ENCODE measurements at regions not wholly inside any gene's neighbourhood (a gene's known extent, or its start where the extent isn't known, plus 50 kb on each side); places are given as distances from the start of the nearest gene placed in this dataset.

DNA sequence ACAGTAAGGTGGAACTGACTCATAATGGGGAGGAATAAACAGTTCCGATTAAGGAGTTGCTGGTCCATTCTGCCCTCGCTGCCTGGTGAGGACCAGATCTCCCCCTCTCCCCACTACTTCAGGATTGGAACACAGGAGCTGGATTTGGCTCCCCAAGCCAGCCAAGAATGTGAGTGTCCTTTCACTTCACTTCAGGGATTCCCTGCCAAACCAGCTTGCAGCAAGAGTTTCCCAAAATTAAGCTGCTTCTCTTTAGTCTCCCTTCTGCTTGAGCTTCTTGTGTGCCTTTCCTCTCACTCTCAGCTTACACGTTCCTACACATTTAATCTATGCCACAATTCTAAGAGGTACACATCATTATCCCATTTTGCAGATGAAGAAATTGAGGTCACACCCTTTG, 234.1 kb downstream of the BUD13 start:
- TF ChIP-seq EZH2phosphoT487 (IDR thresholded peaks at IDR 0.05; ENCODE audit: insufficient read depth, low read depth), result no peak
- TF ChIP-seq EZH2 (IDR thresholded peaks at IDR 0.05; ENCODE audit: insufficient read depth, poor library complexity, severe bottlenecking), result no peak
- no peaks in the 10 kb centered on the region for H3K9me3 ChIP-seq (ENCODE audit: low read depth)
- in situ Hi-C loops (cut with MboI), result no loop called here
- H3K9ac ChIP-seq, result no peak overlapping the region
- DNase-seq, result no peak
- no peak overlapping the region for H3K27ac ChIP-seq
- H3K27me3 ChIP-seq (replicated peaks; ENCODE audit: insufficient read depth), result peaks cover 9% of the 10 kb centered on the region; the same call in 1 of the 2 replicates
- H3K9me2 ChIP-seq (ENCODE audit: insufficient read depth), result no peaks in the 10 kb centered on the region
- H3K4me3 ChIP-seq, result no peak overlapping the region
- no peaks in the 10 kb centered on the region for H4K20me1 ChIP-seq (ENCODE audit: insufficient read depth)
- no peaks in the 10 kb centered on the region for H3K4me1 ChIP-seq (ENCODE audit: insufficient read depth)
- 31 to 35% methylated on average over 3 of the region's 3 CpGs for WGBS, 2 experiments (ENCODE audit: low coverage in 1 of 2, low lambda C conversion rate in 2 of 2, missing lambda C conversion rate in 2 of 2)
- no peaks in the 10 kb centered on the region for H3K79me2 ChIP-seq (ENCODE audit: insufficient read depth)
- H2AFZ ChIP-seq, result no peak overlapping the region
- no peak overlapping the region for H3K4me2 ChIP-seq (ENCODE audit: unreplicated experiment)
- no peaks in the 10 kb centered on the region for H3F3A ChIP-seq (ENCODE audit: insufficient read depth)
- H3K36me3 ChIP-seq (ENCODE audit: low read depth), result no peaks in the 10 kb centered on the region

DNA sequence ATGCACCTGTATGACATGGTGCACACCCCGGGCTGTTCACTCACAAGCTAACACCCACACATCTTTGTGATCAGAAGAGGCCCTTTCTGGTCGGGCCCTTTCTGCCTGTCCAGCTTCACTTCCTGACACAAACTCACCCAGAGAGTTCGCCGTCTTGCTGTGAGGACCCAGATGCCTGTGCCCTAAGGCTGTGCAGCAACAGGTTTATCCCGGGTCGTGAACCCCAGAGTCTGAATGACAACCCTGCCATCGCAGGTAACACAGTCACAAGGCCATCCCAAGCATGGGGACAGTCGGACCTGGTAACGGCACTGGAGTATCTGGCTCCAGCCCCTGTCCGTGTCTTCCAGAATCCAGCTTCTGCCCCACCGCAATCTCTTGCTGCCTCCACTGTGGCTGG, 235.1 kb downstream of the BUD13 start:
- no peaks in the 10 kb centered on the region for H3K36me3 ChIP-seq (ENCODE audit: low read depth)
- H3K9ac ChIP-seq, result no peak overlapping the region
- TF ChIP-seq EZH2 (IDR thresholded peaks at IDR 0.05; ENCODE audit: insufficient read depth, poor library complexity, severe bottlenecking) (no peak), EZH2phosphoT487 (IDR thresholded peaks at IDR 0.05; ENCODE audit: insufficient read depth, low read depth) (no peak)
- H3K4me1 ChIP-seq (ENCODE audit: insufficient read depth), result no peaks in the 10 kb centered on the region
- DNase-seq, result no peak
- no peaks in the 10 kb centered on the region for H4K20me1 ChIP-seq (ENCODE audit: insufficient read depth)
- no peaks in the 10 kb centered on the region for H3K9me2 ChIP-seq (ENCODE audit: insufficient read depth)
- 53 to 57% methylated on average over 11 of the region's 11 CpGs for WGBS, 2 experiments (ENCODE audit: low coverage in 1 of 2, low lambda C conversion rate in 2 of 2, missing lambda C conversion rate in 2 of 2)
- no peak overlapping the region for H3K4me2 ChIP-seq (ENCODE audit: unreplicated experiment)
- H3K4me3 ChIP-seq, result no peak overlapping the region
- no peaks in the 10 kb centered on the region for H3K9me3 ChIP-seq (ENCODE audit: low read depth)
- H3K27ac ChIP-seq, result no peak overlapping the region
- peaks cover 16% of the 10 kb centered on the region; the same call in 1 of the 2 replicates for H3K27me3 ChIP-seq (replicated peaks; ENCODE audit: insufficient read depth)
- in situ Hi-C loops (cut with MboI), result no loop called here
- no peak overlapping the region for H2AFZ ChIP-seq
- H3K79me2 ChIP-seq (ENCODE audit: insufficient read depth), result no peaks in the 10 kb centered on the region
- H3F3A ChIP-seq (ENCODE audit: insufficient read depth), result no peaks in the 10 kb centered on the region

DNA sequence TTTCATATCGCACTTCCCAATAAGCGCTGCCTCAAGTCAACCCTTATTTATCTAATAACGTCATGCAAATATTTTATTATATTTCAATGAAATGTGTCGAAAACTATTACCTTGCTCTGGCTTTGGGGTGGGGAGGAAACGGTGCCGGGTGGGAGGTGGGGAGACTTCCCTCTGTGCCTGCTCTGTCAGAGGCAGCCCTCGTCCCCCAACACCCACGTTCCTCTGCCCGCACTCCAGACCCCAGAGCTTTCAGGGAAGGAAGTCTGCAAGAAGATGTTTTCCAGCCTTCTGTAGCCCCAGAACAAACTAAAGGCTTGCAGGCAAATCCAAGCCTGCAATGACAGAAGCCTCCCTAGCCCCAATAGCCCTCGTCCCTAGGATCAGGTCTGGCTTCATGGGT, 235.7 kb downstream of the BUD13 start:
- Histone ChIP-seq H3F3A (ENCODE audit: insufficient read depth) (no peaks in the 10 kb centered on the region), H4K20me1 (ENCODE audit: insufficient read depth) (no peaks in the 10 kb centered on the region), H3K4me1 (ENCODE audit: insufficient read depth) (no peaks in the 10 kb centered on the region), H3K9me2 (ENCODE audit: insufficient read depth) (no peaks in the 10 kb centered on the region), H3K36me3 (ENCODE audit: low read depth) (no peaks in the 10 kb centered on the region), H3K4me3 (no peak overlapping the region), H3K27me3 (replicated peaks; ENCODE audit: insufficient read depth) (peaks cover 19% of the 10 kb centered on the region; the same call in 1 of the 2 replicates), H3K9me3 (ENCODE audit: low read depth) (no peaks in the 10 kb centered on the region), H3K79me2 (ENCODE audit: insufficient read depth) (no peaks in the 10 kb centered on the region), H2AFZ (no peak overlapping the region), H3K4me2 (ENCODE audit: unreplicated experiment) (no peak overlapping the region), H3K9ac (no peak overlapping the region), H3K27ac (no peak overlapping the region)
- 37 to 43% methylated on average over 10 of the region's 10 CpGs for WGBS, 2 experiments (ENCODE audit: low coverage in 1 of 2, low lambda C conversion rate in 2 of 2, missing lambda C conversion rate in 2 of 2)
- no peak for DNase-seq
- no peak for TF ChIP-seq EZH2 (IDR thresholded peaks at IDR 0.05; ENCODE audit: insufficient read depth, poor library complexity, severe bottlenecking)
- no peak for TF ChIP-seq EZH2phosphoT487 (IDR thresholded peaks at IDR 0.05; ENCODE audit: insufficient read depth, low read depth)
- in situ Hi-C loops (cut with MboI), result no loop called here

DNA sequence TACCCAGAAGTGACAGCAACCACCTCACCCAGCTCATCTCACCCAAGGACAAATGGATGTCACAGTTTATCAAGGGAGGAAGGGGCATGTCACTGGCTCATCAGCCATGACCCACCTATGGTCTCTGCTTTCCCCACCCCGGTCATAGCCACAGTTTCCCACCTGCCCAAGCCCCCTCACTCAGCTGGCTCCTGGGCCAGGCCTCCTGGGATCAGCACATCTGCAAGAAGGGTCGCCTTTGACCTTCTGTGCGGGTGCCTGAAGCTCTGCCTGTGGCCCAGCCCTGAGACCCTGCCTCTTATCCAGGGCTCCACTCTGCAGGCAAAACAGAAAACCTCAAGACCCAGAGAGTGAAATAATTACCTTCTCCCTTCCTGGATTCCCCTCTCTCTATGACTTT, 236.4 kb downstream of the BUD13 start:
- H3K4me3 ChIP-seq, result no peak overlapping the region
- no peak overlapping the region for H3K27ac ChIP-seq
- no peaks in the 10 kb centered on the region for H4K20me1 ChIP-seq (ENCODE audit: insufficient read depth)
- H3K36me3 ChIP-seq (ENCODE audit: low read depth), result no peaks in the 10 kb centered on the region
- no peaks in the 10 kb centered on the region for H3K9me2 ChIP-seq (ENCODE audit: insufficient read depth)
- no peak overlapping the region for H3K4me2 ChIP-seq (ENCODE audit: unreplicated experiment)
- no peak overlapping the region for H3K9ac ChIP-seq
- WGBS, 2 experiments (ENCODE audit: low coverage in 1 of 2, low lambda C conversion rate in 2 of 2, missing lambda C conversion rate in 2 of 2), result 31 to 39% methylated on average over 3 of the region's 3 CpGs
- no peak for DNase-seq
- no peaks in the 10 kb centered on the region for H3F3A ChIP-seq (ENCODE audit: insufficient read depth)
- no peaks in the 10 kb centered on the region for H3K9me3 ChIP-seq (ENCODE audit: low read depth)
- H2AFZ ChIP-seq, result no peak overlapping the region
- TF ChIP-seq EZH2phosphoT487 (IDR thresholded peaks at IDR 0.05; ENCODE audit: insufficient read depth, low read depth), result no peak
- no peak for TF ChIP-seq EZH2 (IDR thresholded peaks at IDR 0.05; ENCODE audit: insufficient read depth, poor library complexity, severe bottlenecking)
- in situ Hi-C loops (cut with MboI), result no loop called here
- H3K27me3 ChIP-seq (replicated peaks; ENCODE audit: insufficient read depth), result peaks cover 19% of the 10 kb centered on the region; the same call in 1 of the 2 replicates
- no peaks in the 10 kb centered on the region for H3K79me2 ChIP-seq (ENCODE audit: insufficient read depth)
- no peaks in the 10 kb centered on the region for H3K4me1 ChIP-seq (ENCODE audit: insufficient read depth)

DNA sequence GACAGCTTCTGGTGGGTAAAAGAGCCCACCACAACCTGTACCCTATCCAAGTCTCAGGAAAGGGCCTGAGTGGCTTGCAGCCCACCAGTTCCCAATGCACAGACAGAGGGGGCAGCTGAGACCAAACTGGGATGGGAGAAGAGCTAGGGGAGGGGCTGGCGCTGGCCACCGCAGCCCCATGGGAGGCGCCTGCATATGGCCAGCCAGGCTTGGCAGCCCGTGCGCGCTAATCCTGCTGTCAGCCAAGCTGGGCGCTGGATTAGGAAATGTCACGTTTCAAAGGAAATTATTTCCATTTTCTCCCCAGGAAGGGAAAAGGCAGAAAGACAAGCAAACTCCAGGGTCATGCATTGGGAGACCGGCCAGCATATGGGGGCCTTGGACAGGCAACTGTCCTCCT, 236.8 kb downstream of the BUD13 start:
- TF ChIP-seq EZH2phosphoT487 (IDR thresholded peaks at IDR 0.05; ENCODE audit: insufficient read depth, low read depth) (no peak), EZH2 (IDR thresholded peaks at IDR 0.05; ENCODE audit: insufficient read depth, poor library complexity, severe bottlenecking) (no peak)
- Histone ChIP-seq H3K27me3 (replicated peaks; ENCODE audit: insufficient read depth) (peaks cover 19% of the 10 kb centered on the region; the same call in 1 of the 2 replicates), H4K20me1 (ENCODE audit: insufficient read depth) (no peaks in the 10 kb centered on the region), H2AFZ (no peak overlapping the region), H3K9me3 (ENCODE audit: low read depth) (no peaks in the 10 kb centered on the region), H3K4me2 (ENCODE audit: unreplicated experiment) (no peak overlapping the region), H3F3A (ENCODE audit: insufficient read depth) (no peaks in the 10 kb centered on the region), H3K27ac (no peak overlapping the region), H3K4me1 (ENCODE audit: insufficient read depth) (no peaks in the 10 kb centered on the region), H3K36me3 (ENCODE audit: low read depth) (no peaks in the 10 kb centered on the region), H3K79me2 (ENCODE audit: insufficient read depth) (no peaks in the 10 kb centered on the region), H3K9ac (no peak overlapping the region), H3K9me2 (ENCODE audit: insufficient read depth) (no peaks in the 10 kb centered on the region), H3K4me3 (no peak overlapping the region)
- no peak for DNase-seq
- 11 to 21% methylated on average over 9 of the region's 9 CpGs for WGBS, 2 experiments (ENCODE audit: low coverage in 1 of 2, low lambda C conversion rate in 2 of 2, missing lambda C conversion rate in 2 of 2)
- in situ Hi-C loops (cut with MboI), result no loop called here

Data from GM23248 (cell line).